ENCODE measurements at regions not wholly inside any gene's neighbourhood (a gene's known extent, or its start where the extent isn't known, plus 50 kb on each side); places are given as distances from the start of the nearest gene placed in this dataset.
"Not testable (repeated sequence)": the region's sequence is repeated elsewhere in the genome, so short reads cannot be mapped to it uniquely, and the experiment has no call there.

GRCh38 chr1:100821919-100822318 is 72.7 kb downstream of the EXTL2 start:
- CTCF ChIA-PET = not testable (repeated sequence)

More at GRCh38 chr1:100821919-100822318, 72.7 kb downstream of the EXTL2 start:
- H3K4me1 ChIP-seq (ENCODE audit: insufficient read depth, low read length, poor library complexity, severe bottlenecking); H3K27ac ChIP-seq (ENCODE audit: low read depth, low read length, poor library complexity, severe bottlenecking); POLR2A ChIA-PET (ENCODE audit: low non-redundant PET); intact Hi-C loops (cut with micrococcal nuclease; ENCODE audit: unreplicated experiment); H3K9me3 ChIP-seq (ENCODE audit: low read depth, low read length, poor library complexity, severe bottlenecking); DNase-seq (ENCODE audit: low spot score); H3K36me3 ChIP-seq (ENCODE audit: insufficient read depth, low read length, poor library complexity, severe bottlenecking); H3K27me3 ChIP-seq (replicated peaks; ENCODE audit: insufficient read depth, low read depth, low read length, poor library complexity); BruUV-seq (replicated peaks); H3K4me3 ChIP-seq (ENCODE audit: low read depth, low read length, poor library complexity, severe bottlenecking): not testable (repeated sequence)

All from A673 (cell line).